AG08395 (cell line): ENCODE measurements at regions not wholly inside any gene's neighbourhood (a gene's known extent, or its start where the extent isn't known, plus 50 kb on each side); places are given as distances from the start of the nearest gene placed in this dataset.
"Not testable (repeated sequence)": the region's sequence is repeated elsewhere in the genome, so short reads cannot be mapped to it uniquely, and the experiment has no call there.

ENCODE experiments used
- DNase-seq: peaks from one replicate; pipeline ENCODE4 v3.0.0; 2012; ENCODE audit warnings: mixed read lengths, low spot score

- DNase-seq: not testable (repeated sequence)
These were observed 185.8 kb upstream of the IGF1 start for GRCh38 chr12:102666176-102666575.

- DNase-seq: no peak
These were observed 179.0 kb upstream of the IGF1 start for GRCh38 chr12:102659200-102659911.

GRCh38 chr12:102653406-102653805 lies 173.0 kb upstream of the IGF1 start:
- no peak for DNase-seq

- DNase-seq: no peak
These were observed 172.4 kb upstream of the IGF1 start for GRCh38 chr12:102652645-102653313.

- no peak for DNase-seq
These were observed 165.6 kb upstream of the IGF1 start for GRCh38 chr12:102645968-102646367.

- DNase-seq: no peak
These were observed 163.7 kb upstream of the IGF1 start for GRCh38 chr12:102643879-102644575.

- DNase-seq: no peak
These were observed 161.8 kb upstream of the IGF1 start for GRCh38 chr12:102642199-102642598.

- DNase-seq: not testable (repeated sequence)
These were observed 160.3 kb upstream of the IGF1 start for GRCh38 chr12:102640658-102641057.

GRCh38 chr12:102638777-102639176 lies 158.4 kb upstream of the IGF1 start:
- DNase-seq: no peak

GRCh38 chr12:102633981-102634605 lies 153.7 kb upstream of the IGF1 start:
- DNase-seq: peak; percentile 77

GRCh38 chr12:102631274-102631673 lies 150.9 kb upstream of the IGF1 start:
- DNase-seq: peak; percentile 90

GRCh38 chr12:102629262-102629888 lies 149.0 kb upstream of the IGF1 start:
- peak; percentile 19 for DNase-seq

- DNase-seq: no peak
These were observed 145.5 kb upstream of the IGF1 start for GRCh38 chr12:102625819-102626218.

- DNase-seq: no peak
These were observed 142.3 kb upstream of the IGF1 start for GRCh38 chr12:102622618-102623017.

- DNase-seq: no peak
These were observed 138.0 kb upstream of the IGF1 start for GRCh38 chr12:102618197-102618877.

GRCh38 chr12:102616692-102617091 lies 136.3 kb upstream of the IGF1 start:
- no peak for DNase-seq

GRCh38 chr12:102611995-102612394 lies 131.6 kb upstream of the IGF1 start:
- no peak for DNase-seq

GRCh38 chr12:102609996-102610395 lies 129.6 kb upstream of the IGF1 start:
- no peak for DNase-seq

GRCh38 chr12:102603021-102603420 lies 122.7 kb upstream of the IGF1 start:
- DNase-seq: no peak

- DNase-seq: no peak
These were observed 122.2 kb upstream of the IGF1 start for GRCh38 chr12:102602521-102602920.

GRCh38 chr12:102601621-102602020 lies 121.3 kb upstream of the IGF1 start:
- no peak for DNase-seq

GRCh38 chr12:102596687-102597086 lies 116.3 kb upstream of the IGF1 start:
- DNase-seq: no peak
